ENCODE measurements at regions not wholly inside any gene's neighbourhood (a gene's known extent, or its start where the extent isn't known, plus 50 kb on each side); places are given as distances from the start of the nearest gene placed in this dataset.
A peak's percentile ranks its signal among the peaks of the same experiment; 100 is the strongest.
"Not testable (repeated sequence)": the region's sequence is repeated elsewhere in the genome, so short reads cannot be mapped to it uniquely, and the experiment has no call there.

GRCh38 chr1:148309940-148310500 is 157.9 kb upstream of the NBPF11 start:
- DNase-seq, result no peak

- no peak for DNase-seq
These were observed 156.9 kb upstream of the NBPF11 start for GRCh38 chr1:148308832-148309458.

- DNase-seq, result no peak
These were observed 155.6 kb upstream of the NBPF11 start for GRCh38 chr1:148307583-148308185.

- not testable (repeated sequence) for DNase-seq
These were observed 152.9 kb upstream of the NBPF11 start for GRCh38 chr1:148304935-148305334.

GRCh38 chr1:148302586-148303364 is 150.7 kb upstream of the NBPF11 start:
- not testable (repeated sequence) for DNase-seq

GRCh38 chr1:148297852-148298251 is 145.8 kb upstream of the NBPF11 start:
- not testable (repeated sequence) for DNase-seq

- no peak for DNase-seq
These were observed 144.4 kb upstream of the NBPF11 start for GRCh38 chr1:148296511-148296910.

GRCh38 chr1:148294116-148294807 is 142.2 kb upstream of the NBPF11 start:
- no peak for DNase-seq

- no peak for DNase-seq
These were observed 141.6 kb upstream of the NBPF11 start for GRCh38 chr1:148293651-148294050.

- no peak for DNase-seq
These were observed 140.8 kb upstream of the NBPF11 start for GRCh38 chr1:148292915-148293314.

GRCh38 chr1:148290881-148291280 is 138.8 kb upstream of the NBPF11 start:
- no peak for DNase-seq

GRCh38 chr1:148289647-148290046 is 137.6 kb upstream of the NBPF11 start:
- no peak for DNase-seq

GRCh38 chr1:148285946-148286345 is 133.9 kb upstream of the NBPF11 start:
- DNase-seq, result not testable (repeated sequence)

- not testable (repeated sequence) for DNase-seq
These were observed 128.9 kb upstream of the NBPF11 start for GRCh38 chr1:148280831-148281572.

- not testable (repeated sequence) for DNase-seq
These were observed 127.0 kb upstream of the NBPF11 start for GRCh38 chr1:148279002-148279542.

GRCh38 chr1:148277865-148278279 is 125.8 kb upstream of the NBPF11 start:
- not testable (repeated sequence) for DNase-seq

- not testable (repeated sequence) for DNase-seq
These were observed 115.0 kb upstream of the NBPF11 start for GRCh38 chr1:148267066-148267465.

GRCh38 chr1:148264374-148265276 is 112.5 kb upstream of the NBPF11 start:
- no peak for DNase-seq

- DNase-seq, result peak; percentile 54
These were observed 111.8 kb upstream of the NBPF11 start for GRCh38 chr1:148263906-148264255.

- peak; percentile 72 for DNase-seq
These were observed 111.2 kb upstream of the NBPF11 start for GRCh38 chr1:148263128-148263905.
